ENCODE measurements at regions not wholly inside any gene's neighbourhood (a gene's known extent, or its start where the extent isn't known, plus 50 kb on each side); places are given as distances from the start of the nearest gene placed in this dataset.

GRCh38 chr12:77402716-77403115, 337.3 kb upstream of the E2F7 start:
- H3K4me3 ChIP-seq (ENCODE audit: low read depth, low read length): no peak overlapping the region
- no peak for TF ChIP-seq CTCF (IDR thresholded peaks at IDR 0.05; ENCODE audit: low read depth, low read length)

- no peak for TF ChIP-seq CTCF (IDR thresholded peaks at IDR 0.05; ENCODE audit: low read depth, low read length)
- H3K4me3 ChIP-seq (ENCODE audit: low read depth, low read length): no peak overlapping the region
These were observed 336.4 kb upstream of the E2F7 start for GRCh38 chr12:77401770-77402081.

- no peak overlapping the region for H3K4me3 ChIP-seq (ENCODE audit: low read depth, low read length)
- no peak for TF ChIP-seq CTCF (IDR thresholded peaks at IDR 0.05; ENCODE audit: low read depth, low read length)
These were observed 335.8 kb upstream of the E2F7 start for GRCh38 chr12:77401064-77401769.

GRCh38 chr12:77392467-77393088, 327.2 kb upstream of the E2F7 start:
- TF ChIP-seq CTCF (IDR thresholded peaks at IDR 0.05; ENCODE audit: low read depth, low read length): no peak
- H3K4me3 ChIP-seq (ENCODE audit: low read depth, low read length): no peak overlapping the region

- TF ChIP-seq CTCF (IDR thresholded peaks at IDR 0.05; ENCODE audit: low read depth, low read length): no peak
- no peak overlapping the region for H3K4me3 ChIP-seq (ENCODE audit: low read depth, low read length)
These were observed 323.3 kb upstream of the E2F7 start for GRCh38 chr12:77388445-77389265.

GRCh38 chr12:77387671-77388070, 322.3 kb upstream of the E2F7 start:
- no peak for TF ChIP-seq CTCF (IDR thresholded peaks at IDR 0.05; ENCODE audit: low read depth, low read length)
- no peak overlapping the region for H3K4me3 ChIP-seq (ENCODE audit: low read depth, low read length)

GRCh38 chr12:77387214-77387613, 321.8 kb upstream of the E2F7 start:
- no peak for TF ChIP-seq CTCF (IDR thresholded peaks at IDR 0.05; ENCODE audit: low read depth, low read length)
- no peak overlapping the region for H3K4me3 ChIP-seq (ENCODE audit: low read depth, low read length)
